Left ventricle myocardium superior (tissue), 1 donor: ENCODE measurements at regions not wholly inside any gene's neighbourhood (a gene's known extent, or its start where the extent isn't known, plus 50 kb on each side); places are given as distances from the start of the nearest gene placed in this dataset.

Experiments used
- ATAC-seq: fragments of 200-7000 bp; cut with Tn5 transposase; one replicate; pipeline ENCODE4 v1.9.1; 2020; ENCODE audit warnings: mild to moderate bottlenecking, moderate library complexity
- DNase-seq: peaks from one replicate; pipeline ENCODE4 v3.0.0-alpha.2; 2020
- intact Hi-C: fragments of 100-400 bp; cut with micrococcal nuclease; formaldehyde crosslinking; loops from one replicate; pipeline ENCODE4 v1.11.0; 2022
- donor health status: DM: no; HTN: yes; CAD: no; lungs with severe emphysema.

GRCh38 chr2:40859617-40860016, 407.7 kb upstream of the SLC8A1 start:
- ATAC-seq (no peak), DNase-seq (no peak)
- intact Hi-C loops: no loop called here

- DNase-seq: no peak
- intact Hi-C loops: no loop called here
- no peak for ATAC-seq
Observed at GRCh38 chr2:40867829-40868228, 415.9 kb upstream of the SLC8A1 start.

- intact Hi-C loops: no loop called here
- DNase-seq (no peak), ATAC-seq (no peak)
Observed at GRCh38 chr2:40872580-40872979, 420.7 kb upstream of the SLC8A1 start.

GRCh38 chr2:40874380-40874779, 422.5 kb upstream of the SLC8A1 start:
- no peak for DNase-seq

GRCh38 chr2:40877734-40878288, 425.9 kb upstream of the SLC8A1 start:
- intact Hi-C loops: no loop called here
- ATAC-seq (no peak), DNase-seq (no peak)

More at GRCh38 chr2:40874380-40874779, 422.5 kb upstream of the SLC8A1 start:
- ATAC-seq: no peak
- intact Hi-C loops: no loop called here

- intact Hi-C loops: no loop called here
- ATAC-seq (no peak), DNase-seq (no peak)
Observed at GRCh38 chr2:40879305-40879704, 427.4 kb upstream of the SLC8A1 start.

- ATAC-seq: no peak
- intact Hi-C loops: no loop called here
- DNase-seq: no peak
Observed at GRCh38 chr2:40886100-40886499, 434.2 kb upstream of the SLC8A1 start.

GRCh38 chr2:40886655-40887054, 434.8 kb upstream of the SLC8A1 start:
- ATAC-seq: no peak
- intact Hi-C loops: no loop called here

GRCh38 chr2:40896358-40896757, 444.5 kb upstream of the SLC8A1 start:
- no peak for DNase-seq
- ATAC-seq: no peak
- intact Hi-C loops: no loop called here

More at GRCh38 chr2:40886655-40887054, 434.8 kb upstream of the SLC8A1 start:
- no peak for DNase-seq

GRCh38 chr2:40914666-40915065, 462.8 kb upstream of the SLC8A1 start:
- no peak for DNase-seq
- intact Hi-C loops: no loop called here
- no peak for ATAC-seq

- ATAC-seq (no peak), DNase-seq (no peak)
- intact Hi-C loops: no loop called here
Observed at GRCh38 chr2:40915651-40916050, 463.8 kb upstream of the SLC8A1 start.

GRCh38 chr2:40935349-40935748, 483.5 kb upstream of the SLC8A1 start:
- DNase-seq: no peak
- no peak for ATAC-seq
- intact Hi-C loops: no loop called here

- DNase-seq: no peak
- no peak for ATAC-seq
- intact Hi-C loops: no loop called here
Observed at GRCh38 chr2:40937284-40937683, 485.4 kb upstream of the SLC8A1 start.

GRCh38 chr2:40953341-40953740, 501.5 kb upstream of the SLC8A1 start:
- intact Hi-C loops: no loop called here
- no peak for ATAC-seq

GRCh38 chr2:40955042-40955441, 503.2 kb upstream of the SLC8A1 start:
- no peak for ATAC-seq
- intact Hi-C loops: no loop called here
- DNase-seq: no peak

More at GRCh38 chr2:40953341-40953740, 501.5 kb upstream of the SLC8A1 start:
- no peak for DNase-seq

GRCh38 chr2:40955635-40956034, 503.7 kb upstream of the SLC8A1 start:
- DNase-seq (no peak), ATAC-seq (no peak)
- intact Hi-C loops: no loop called here

GRCh38 chr2:40957508-40957907, 505.6 kb upstream of the SLC8A1 start:
- intact Hi-C loops: no loop called here
- no peak for ATAC-seq
- DNase-seq: no peak

GRCh38 chr2:40962026-40962425, 510.1 kb upstream of the SLC8A1 start:
- DNase-seq (no peak), ATAC-seq (no peak)
- intact Hi-C loops: no loop called here

- intact Hi-C loops: no loop called here
- ATAC-seq (no peak), DNase-seq (no peak)
Observed at GRCh38 chr2:40964509-40965250, 512.8 kb upstream of the SLC8A1 start.

- ATAC-seq (no peak), DNase-seq (no peak)
- intact Hi-C loops: no loop called here
Observed at GRCh38 chr2:40967451-40967850, 515.6 kb upstream of the SLC8A1 start.

- DNase-seq (no peak), ATAC-seq (no peak)
- intact Hi-C loops: no loop called here
Observed at GRCh38 chr2:40975151-40975550, 523.3 kb upstream of the SLC8A1 start.
